Stomach (tissue), 4 donors: ENCODE measurements at regions not wholly inside any gene's neighbourhood (a gene's known extent, or its start where the extent isn't known, plus 50 kb on each side); places are given as distances from the start of the nearest gene placed in this dataset.

Experiments
- CTCF ChIP-seq, 7 experiments: fragments of 450-650 bp in 4 of 7; fragments of 200-600 bp in 3 of 7; sonication (generic) in 3 of 7; IDR thresholded peaks; one replicate each; pipeline ENCODE4 v1.5.1; 2016 to 2019; ENCODE audit warnings: antibody characterized with exemption in 7 of 7, control low read depth in 2 of 7, mild to moderate bottlenecking in 1 of 7
- EP300 ChIP-seq: sonication (generic); formaldehyde crosslinking; IDR thresholded peaks from one replicate; pipeline ENCODE4 v1.6.1; 2017; ENCODE audit warnings: antibody characterized with exemption
- POLR2AphosphoS5 ChIP-seq, 3 donors: sonication (generic); formaldehyde crosslinking; IDR thresholded peaks; one replicate each; pipeline ENCODE4 v1.6.1; 2016; ENCODE audit warnings: antibody characterized with exemption in 3 of 3

- TF ChIP-seq CTCF (IDR thresholded peaks at IDR 0.05) = no peak
- no peak for TF ChIP-seq EP300
- no peak for TF ChIP-seq POLR2AphosphoS5 (IDR thresholded peaks at IDR 0.05)
Measured at GRCh38 chr10:55400075-55400849, 599.2 kb upstream of the PCDH15 start.
